ENCODE measurements at regions not wholly inside any gene's neighbourhood (a gene's known extent, or its start where the extent isn't known, plus 50 kb on each side); places are given as distances from the start of the nearest gene placed in this dataset.

GRCh38 chr3:34015204-34016142 lies 217.0 kb downstream of the PDCD6IP start:
- Histone ChIP-seq H3K4me3 (no peak overlapping the region), H3K36me3 (no peaks in the 10 kb centered on the region), H3K27ac (no peak overlapping the region), H3K27me3 (no peaks in the 10 kb centered on the region), H3K4me1 (peaks cover 0 to 8% (median 4%) of the 10 kb centered on the region in 4 donors), H3K9me3 (no peaks in the 10 kb centered on the region)
- intact Hi-C loops (cut with DNase I) = no loop called here
- no peak for TF ChIP-seq EP300 (IDR thresholded peaks at IDR 0.05)
- WGBS, 2 donors = 86% methylated on average over 9 of the region's 9 CpGs
- no peak for DNase-seq

GRCh38 chr3:34016925-34017587 lies 218.6 kb downstream of the PDCD6IP start:
- H3K27ac ChIP-seq = no peak overlapping the region
- no peak for TF ChIP-seq POLR2AphosphoS5 (IDR thresholded peaks at IDR 0.05)
- no peak for TF ChIP-seq POLR2A (IDR thresholded peaks at IDR 0.05)
- no peak for TF ChIP-seq EP300 (IDR thresholded peaks at IDR 0.05)
- no peak for TF ChIP-seq CTCF (IDR thresholded peaks at IDR 0.05)
- WGBS, 2 donors = 45 to 64% methylated on average over 6 of the region's 6 CpGs

GRCh38 chr3:34017757-34018156 lies 219.3 kb downstream of the PDCD6IP start:
- Histone ChIP-seq H3K4me1 (no peaks in the 10 kb centered on the region), H3K36me3 (no peaks in the 10 kb centered on the region), H3K9me3 (no peaks in the 10 kb centered on the region), H3K27me3 (no peaks in the 10 kb centered on the region), H3K27ac (no peak overlapping the region), H3K4me3 (no peak overlapping the region)
- no peak for DNase-seq
- TF ChIP-seq POLR2AphosphoS5 (IDR thresholded peaks at IDR 0.05) = no peak
- intact Hi-C loops (cut with DNase I) = no loop called here

More at GRCh38 chr3:34016925-34017587, 218.6 kb downstream of the PDCD6IP start:
- Histone ChIP-seq H3K4me3 (no peak overlapping the region), H3K36me3 (no peaks in the 10 kb centered on the region), H3K4me1 (peaks cover 0 to 4% (median under 1%) of the 10 kb centered on the region in 4 donors), H3K27me3 (no peaks in the 10 kb centered on the region), H3K9me3 (no peaks in the 10 kb centered on the region)
- intact Hi-C loops (cut with DNase I) = no loop called here
- DNase-seq = no peak

- no peak for DNase-seq
- no peaks in the 10 kb centered on the region for H3K4me1 ChIP-seq
- H3K27me3 ChIP-seq = no peaks in the 10 kb centered on the region
- no peak for TF ChIP-seq POLR2AphosphoS5 (IDR thresholded peaks at IDR 0.05)
- no peak for TF ChIP-seq CTCF (IDR thresholded peaks at IDR 0.05)
- TF ChIP-seq POLR2A (IDR thresholded peaks at IDR 0.05) = no peak
- no peak for TF ChIP-seq EP300 (IDR thresholded peaks at IDR 0.05)
- intact Hi-C loops (cut with DNase I) = no loop called here
- 69 to 70% methylated on average over 2 of the region's 2 CpGs for WGBS, 2 donors
- H3K9me3 ChIP-seq = no peaks in the 10 kb centered on the region
- H3K36me3 ChIP-seq = no peaks in the 10 kb centered on the region
- no peak overlapping the region for H3K4me3 ChIP-seq
- H3K27ac ChIP-seq = no peak overlapping the region
Observed at GRCh38 chr3:34019158-34019557, 220.7 kb downstream of the PDCD6IP start.

- TF ChIP-seq CTCF (IDR thresholded peaks at IDR 0.05) (no peak), POLR2A (IDR thresholded peaks at IDR 0.05) (no peak), POLR2AphosphoS5 (IDR thresholded peaks at IDR 0.05) (no peak), EP300 (IDR thresholded peaks at IDR 0.05) (no peak)
- no peaks in the 10 kb centered on the region for H3K36me3 ChIP-seq
- no peak overlapping the region for H3K27ac ChIP-seq
- DNase-seq = no peak
- intact Hi-C loops (cut with DNase I) = no loop called here
- H3K9me3 ChIP-seq = no peaks in the 10 kb centered on the region
- H3K27me3 ChIP-seq = no peaks in the 10 kb centered on the region
- H3K4me1 ChIP-seq = no peaks in the 10 kb centered on the region
- no peak overlapping the region for H3K4me3 ChIP-seq
Observed at GRCh38 chr3:34020170-34020569, 221.7 kb downstream of the PDCD6IP start.

All from sigmoid colon (tissue), 6 donors.